CD4-positive, alpha-beta T cell treated with Interleukin-15 for 1 hour (primary cell): ENCODE measurements at regions not wholly inside any gene's neighbourhood (a gene's known extent, or its start where the extent isn't known, plus 50 kb on each side); places are given as distances from the start of the nearest gene placed in this dataset.

Source experiments
- DNase-seq: peaks from one replicate; pipeline ENCODE4 v3.0.0-alpha.2; 2020

GRCh38 chr2:10202131-10202665 is 79.7 kb downstream of the RRM2 start:
- no peak for DNase-seq

DNA sequence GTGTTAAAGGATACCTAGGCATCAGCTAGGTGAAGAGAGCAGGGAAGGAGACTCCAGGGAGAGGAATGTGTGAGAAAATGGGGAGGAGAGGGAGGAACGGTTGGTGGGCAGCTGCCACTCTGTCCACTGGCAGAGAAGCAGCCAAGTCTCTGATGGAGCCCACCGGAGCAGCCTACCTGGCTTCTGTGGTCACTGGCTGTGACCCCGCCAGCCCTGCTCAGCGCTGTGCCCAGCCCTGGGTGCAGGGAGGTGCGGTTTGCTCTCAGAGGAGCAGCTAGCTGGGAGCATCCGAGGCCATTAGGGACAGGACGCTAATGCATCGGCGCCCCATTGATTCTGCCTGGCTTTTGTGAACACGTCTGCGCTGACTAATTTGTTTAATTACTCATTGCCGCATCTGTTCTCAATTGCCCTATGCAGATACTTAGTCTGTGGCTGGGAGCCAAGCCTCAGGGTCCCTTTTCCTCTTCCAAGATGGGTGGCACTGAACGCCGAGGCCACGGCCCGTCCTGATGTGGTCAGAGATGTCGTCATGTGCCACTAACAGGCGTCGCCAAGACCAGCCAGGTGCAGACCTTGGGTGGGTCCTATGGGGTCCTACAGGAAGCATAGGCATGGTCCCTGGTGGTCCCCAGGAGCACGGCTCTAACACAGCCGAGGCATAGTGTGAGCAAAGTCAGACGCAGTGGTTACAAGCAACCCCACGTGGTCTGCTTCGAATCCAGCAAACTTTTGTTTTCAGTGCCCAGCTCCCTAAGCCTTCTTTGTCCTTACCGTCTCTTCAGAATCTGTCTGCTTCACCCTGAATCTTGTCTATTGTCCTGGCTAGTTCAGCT is 82.0 kb downstream of the RRM2 start:
- no peak for DNase-seq

DNA sequence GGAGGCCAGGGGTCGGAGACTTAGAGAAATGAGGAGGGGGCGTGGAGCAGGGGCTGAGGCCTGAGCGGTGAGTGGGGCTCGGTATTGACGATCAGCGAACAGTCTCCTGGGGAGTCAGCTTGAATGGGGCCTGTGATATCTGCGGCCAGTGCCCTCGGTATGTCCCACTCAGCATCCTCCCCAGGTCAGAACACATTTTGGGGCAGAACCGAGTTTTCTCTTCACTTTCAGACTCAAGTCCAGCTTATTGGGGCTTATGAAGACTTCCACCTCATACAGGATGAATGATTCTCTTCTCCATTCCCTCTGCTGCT is 82.6 kb downstream of the RRM2 start:
- DNase-seq, result no peak

- no peak for DNase-seq
These were observed 86.2 kb downstream of the RRM2 start for GRCh38 chr2:10208736-10209135.

DNA sequence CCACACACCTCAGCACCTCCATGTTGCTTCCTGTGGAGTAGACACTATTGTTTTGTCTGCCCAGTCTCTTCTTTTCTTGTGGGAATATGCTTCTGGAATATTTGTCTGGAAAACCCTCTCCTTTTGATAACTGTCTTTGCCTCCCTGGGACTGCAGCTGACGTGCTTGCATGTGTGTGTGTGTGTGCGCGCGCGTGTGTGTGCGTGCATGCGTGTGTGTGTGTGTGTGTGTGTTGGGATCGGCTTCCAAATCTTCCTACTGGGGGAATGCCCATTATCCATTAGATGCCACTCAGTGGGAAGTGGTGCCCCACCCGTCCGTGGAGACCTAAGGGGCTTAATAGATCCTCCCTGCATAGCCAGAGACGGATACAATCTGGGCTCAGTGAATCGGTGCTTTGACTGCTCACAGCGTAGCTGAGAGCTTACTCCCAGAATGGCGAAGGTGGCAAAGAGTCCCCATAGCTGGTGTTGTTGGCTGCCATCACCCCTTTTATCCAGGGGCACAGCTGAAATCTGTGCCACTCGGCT is 86.9 kb downstream of the RRM2 start:
- no peak for DNase-seq

GRCh38 chr2:10210336-10210735 is 87.8 kb downstream of the RRM2 start:
- DNase-seq, result no peak

GRCh38 chr2:10211844-10212422 is 89.4 kb downstream of the RRM2 start:
- no peak for DNase-seq

DNA sequence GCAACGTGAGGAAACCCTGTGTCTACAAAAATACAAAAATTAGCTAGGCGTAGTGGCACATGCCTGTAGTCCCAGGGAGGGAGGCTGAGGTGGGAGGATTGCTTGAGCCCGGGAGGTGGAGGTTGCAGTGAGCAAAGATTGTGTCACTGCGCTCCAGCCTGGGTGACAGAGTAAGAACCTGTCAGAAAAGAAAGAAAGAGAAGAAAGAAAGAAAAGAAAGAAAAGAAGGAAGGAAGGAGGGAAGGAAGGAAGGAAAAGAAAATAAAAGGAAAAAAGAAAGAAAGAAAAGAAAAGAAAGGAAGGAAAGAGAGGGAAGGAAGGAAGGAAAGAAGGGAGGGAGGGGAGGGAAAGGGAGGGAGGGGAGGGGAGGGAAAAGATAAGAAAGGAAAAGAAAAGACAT is 89.9 kb upstream of the HPCAL1 start:
- no peak for DNase-seq

GRCh38 chr2:10214179-10214578 is 88.5 kb upstream of the HPCAL1 start:
- no peak for DNase-seq

GRCh38 chr2:10215393-10215935 is 87.2 kb upstream of the HPCAL1 start:
- no peak for DNase-seq

DNA sequence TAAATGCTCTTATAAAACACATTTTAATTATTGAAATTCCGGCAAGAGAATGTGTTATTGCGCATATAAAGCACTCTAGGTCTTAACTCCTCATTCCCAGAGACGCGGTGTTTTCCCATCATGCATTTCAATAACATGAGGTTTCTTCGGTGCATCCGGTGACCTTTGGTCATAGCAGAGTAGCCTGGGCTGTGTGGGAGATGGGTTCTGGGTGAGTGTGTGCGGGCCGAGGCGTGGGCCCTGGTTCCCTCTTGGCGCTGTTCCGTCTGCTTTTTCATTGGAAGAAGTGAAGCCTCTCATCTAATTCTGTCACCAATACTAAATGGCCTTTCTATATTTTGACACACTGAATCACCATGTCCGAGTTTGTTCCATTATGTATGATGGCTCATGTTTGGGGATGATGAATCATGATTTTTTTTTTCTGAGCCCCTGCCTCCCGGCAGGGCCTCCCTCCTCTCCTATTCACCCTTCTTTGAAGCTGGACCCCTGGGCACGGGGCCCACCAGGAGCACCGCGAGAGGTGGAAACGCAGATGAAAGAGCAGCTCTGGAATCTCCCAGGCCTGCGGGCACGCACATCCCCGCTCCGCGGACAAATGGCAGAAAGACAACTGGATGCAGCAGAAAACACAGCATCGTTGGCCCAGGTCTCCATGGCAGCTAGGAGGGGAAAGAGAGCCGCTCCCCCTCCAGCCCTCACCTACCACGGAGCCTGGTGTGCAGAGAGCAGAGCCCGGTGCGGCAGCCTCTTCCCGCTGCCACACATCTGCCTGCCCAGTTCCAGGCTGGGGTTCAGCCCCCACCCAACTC is 85.8 kb upstream of the HPCAL1 start:
- no peak for DNase-seq

GRCh38 chr2:10217489-10218435 is 84.9 kb upstream of the HPCAL1 start:
- DNase-seq, result no peak

- no peak for DNase-seq
These were observed 82.4 kb upstream of the HPCAL1 start for GRCh38 chr2:10220045-10220901.

DNA sequence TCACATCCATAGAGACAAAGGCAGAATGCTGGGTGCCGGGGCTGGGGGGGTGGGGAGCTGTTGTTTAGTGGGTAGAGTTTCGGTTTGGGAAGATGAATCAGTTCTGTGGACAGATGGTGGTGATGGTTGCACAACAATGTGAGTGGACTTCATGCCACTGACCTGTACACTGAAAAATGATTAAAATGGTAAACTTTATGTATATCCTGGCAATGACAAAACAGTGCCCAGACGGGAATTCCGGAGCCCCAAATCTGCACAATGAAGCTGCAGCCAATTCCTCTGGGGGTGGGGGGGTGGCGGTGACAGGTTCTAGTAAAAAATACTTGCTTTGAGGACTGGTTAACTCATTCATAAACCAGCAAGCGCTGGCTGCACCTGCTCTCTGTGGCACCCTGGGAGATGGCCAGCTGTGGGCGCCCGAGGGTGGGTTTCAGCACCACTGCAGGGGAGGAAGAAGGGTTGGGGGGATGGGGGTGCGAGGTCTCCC is 81.8 kb upstream of the HPCAL1 start:
- no peak for DNase-seq

DNA sequence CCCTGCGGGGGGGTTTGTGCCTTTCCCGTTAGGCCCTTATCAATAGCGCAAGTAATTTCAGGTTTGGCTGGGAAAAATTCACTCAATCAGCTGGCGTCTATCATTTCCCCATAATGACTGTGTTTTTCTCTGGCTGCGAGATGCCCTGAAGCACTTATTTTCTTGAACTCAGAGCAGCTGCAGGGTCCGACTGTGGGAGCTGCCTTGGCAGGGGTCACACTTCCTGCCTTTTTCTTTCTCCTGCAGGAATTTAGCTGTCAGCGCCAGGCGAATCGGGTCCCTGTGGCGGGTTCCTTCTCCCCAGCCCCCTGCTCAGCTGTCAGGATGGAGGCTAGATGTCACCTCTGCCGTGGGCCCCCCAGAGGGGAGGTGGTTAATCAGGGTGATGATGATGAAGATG is 81.3 kb upstream of the HPCAL1 start:
- DNase-seq, result no peak

- no peak for DNase-seq
These were observed 80.5 kb upstream of the HPCAL1 start for GRCh38 chr2:10221976-10222870.

DNA sequence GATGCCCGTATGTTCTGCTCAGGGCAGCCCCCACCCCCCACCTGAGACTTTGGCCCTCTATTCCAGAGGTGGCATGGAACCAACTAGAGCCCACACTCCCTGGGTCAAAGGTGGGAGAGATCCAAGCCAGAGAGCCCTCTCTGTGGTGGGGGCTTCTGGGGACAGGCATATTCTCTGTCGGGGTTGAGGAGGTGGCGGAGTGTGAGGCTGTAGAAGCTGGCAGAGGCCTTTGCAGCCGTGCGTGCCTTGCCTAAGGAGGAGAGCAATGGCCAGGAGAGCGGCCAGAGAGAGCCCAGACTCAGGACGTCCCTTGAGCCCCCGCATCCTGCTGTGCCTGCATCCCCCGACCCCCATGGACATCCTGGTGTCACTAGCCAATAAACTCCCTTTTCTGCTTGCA is 79.2 kb upstream of the HPCAL1 start:
- no peak for DNase-seq

DNA sequence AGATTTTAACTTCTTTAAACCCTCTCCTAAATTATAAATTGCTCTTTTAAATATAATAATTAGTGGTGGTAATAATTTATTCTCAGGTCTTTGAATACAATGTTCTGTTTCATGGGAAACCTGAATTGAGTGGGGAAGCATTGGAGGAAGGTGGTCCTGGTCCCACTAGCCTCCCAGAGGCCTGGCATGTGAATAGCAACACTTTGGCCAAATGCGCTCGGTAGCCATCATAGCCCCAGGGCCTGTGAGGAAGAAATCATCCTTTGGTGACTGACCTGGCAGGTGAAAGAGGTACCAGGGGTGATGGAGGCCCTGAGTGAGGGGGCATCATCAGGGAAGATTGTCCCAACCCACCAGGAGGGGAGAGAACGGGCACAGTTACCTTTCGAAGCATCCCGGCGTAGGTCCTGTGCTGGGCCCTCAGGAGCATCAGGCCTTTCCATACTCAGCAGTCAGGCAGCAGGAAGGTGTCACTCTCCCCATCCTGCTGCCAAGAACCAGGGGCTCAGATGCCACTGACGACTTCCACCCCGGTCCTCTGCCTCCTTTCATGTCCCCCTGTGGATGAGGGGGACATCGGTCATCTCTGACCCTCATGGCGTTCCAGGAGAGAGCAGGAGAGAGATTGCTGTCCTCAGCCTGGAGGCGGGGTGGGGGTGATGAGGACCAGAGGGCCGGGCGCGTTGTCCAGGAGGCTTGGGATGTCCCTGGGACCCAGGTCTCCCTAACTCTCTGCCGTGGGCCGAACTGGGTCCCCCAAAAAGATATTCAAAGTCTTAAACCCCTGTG is 78.6 kb upstream of the HPCAL1 start:
- no peak for DNase-seq

DNA sequence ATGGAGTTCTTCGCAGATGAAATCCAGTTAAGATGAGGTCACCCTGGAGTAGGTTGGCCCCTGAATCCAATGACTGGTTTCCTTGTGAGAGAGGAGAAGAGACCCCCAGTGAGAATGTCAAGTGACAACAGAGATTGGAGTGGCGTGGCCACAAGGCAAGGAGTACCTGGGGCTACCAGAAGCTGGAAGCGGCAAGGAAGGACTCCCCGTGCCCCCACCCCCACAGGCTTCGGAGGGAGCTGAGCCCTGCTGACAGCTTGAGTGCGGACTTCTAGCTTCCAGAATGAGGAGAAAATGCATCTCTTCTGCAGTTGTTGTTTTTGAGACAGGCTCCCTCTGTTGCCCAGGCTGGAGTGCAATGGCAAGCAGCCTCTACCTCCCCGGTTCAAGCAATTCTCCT is 78.0 kb upstream of the HPCAL1 start:
- DNase-seq, result no peak
